HCT116 (cell line): ENCODE measurements at regions not wholly inside any gene's neighbourhood (a gene's known extent, or its start where the extent isn't known, plus 50 kb on each side); places are given as distances from the start of the nearest gene placed in this dataset.

Source experiments
- ATF3 ChIP-seq: IDR thresholded peaks from 2 replicates; pipeline ENCODE4 v1.6.1; 2012
- CBX3 ChIP-seq: IDR thresholded peaks from 2 replicates; pipeline ENCODE4 v1.6.1; 2012; ENCODE audit warnings: low read depth
- CTCF ChIP-seq, 3 experiments: fragments of 200-600 bp in 1 of 3; sonication (generic) in 1 of 3; IDR thresholded peaks in 2 of 3; conservative IDR thresholded peaks in 1 of 3; 2 replicates each; pipeline ENCODE4 v1.5.1; 2012 to 2017; ENCODE audit warnings: low read depth in 2 of 3, low read length in 2 of 3, antibody characterized with exemption in 1 of 3, borderline replicate concordance in 1 of 3, control low read depth in 1 of 3, mild to moderate bottlenecking in 1 of 3, mixed read lengths in 1 of 3, mixed run types in 1 of 3, moderate library complexity in 1 of 3; ENCODE audit not compliant: insufficient read depth in 1 of 3
- EGR1 ChIP-seq: IDR thresholded peaks from 2 replicates; pipeline ENCODE4 v1.6.1; 2012; ENCODE audit warnings: low read depth
- EZH2 ChIP-seq: fragments of 200-600 bp; sonication (generic); IDR thresholded peaks from 2 replicates; pipeline ENCODE4 v1.6.1; 2017; ENCODE audit warnings: antibody characterized with exemption, mixed run types
- FOSL1 ChIP-seq: IDR thresholded peaks from 2 replicates; pipeline ENCODE4 v1.6.1; 2012; ENCODE audit warnings: low read depth
- POLR2A ChIP-seq: IDR thresholded peaks from 2 replicates; pipeline ENCODE4 v1.7.0; 2011; ENCODE audit warnings: borderline replicate concordance; ENCODE audit not compliant: insufficient read depth, insufficient read length; ENCODE audit errors: extremely low read depth
- SIN3A ChIP-seq: IDR thresholded peaks from 2 replicates; pipeline ENCODE4 v1.6.1; 2012; ENCODE audit warnings: low read depth
- YY1 ChIP-seq: IDR thresholded peaks from 2 replicates; pipeline ENCODE4 v1.6.1; 2011; ENCODE audit warnings: low read length, low read depth, moderate library complexity, mild to moderate bottlenecking; ENCODE audit not compliant: insufficient replicate concordance; ENCODE audit errors: extremely low read depth

- no peak for TF ChIP-seq EZH2
- TF ChIP-seq CTCF (IDR thresholded peaks at IDR 0.05 in 2 of 3, conservative IDR thresholded peaks at IDR 0.05 in 1 of 3; ENCODE audit: borderline replicate concordance in 1 of 3, insufficient read depth in 1 of 3, low read depth in 2 of 3, low read length in 2 of 3), result no peak
- TF ChIP-seq POLR2A, result no peak
- TF ChIP-seq SIN3A, result no peak
- TF ChIP-seq EGR1, result no peak
- no peak for TF ChIP-seq YY1
- no peak for TF ChIP-seq CBX3
- no peak for TF ChIP-seq ATF3
- no peak for TF ChIP-seq FOSL1
Measured at GRCh38 chr2:40809156-40809555, 357.3 kb upstream of the SLC8A1 start.
